GM23338 (cell line): ENCODE measurements at regions not wholly inside any gene's neighbourhood (a gene's known extent, or its start where the extent isn't known, plus 50 kb on each side); places are given as distances from the start of the nearest gene placed in this dataset.

Experiments
- ATAC-seq: fragments of 200-7000 bp; cut with Tn5 transposase; 3 replicates; pipeline ENCODE4 v1.9.1; 2020
- DNase-seq: peaks from one replicate; pipeline ENCODE4 v3.0.0-alpha.2; 2015; ENCODE audit warnings: low spot score
- H2AFZ ChIP-seq: fragments of 200-600 bp; sonication (generic); 2 replicates; pipeline ENCODE4 v1.8.0; 2016; ENCODE audit warnings: antibody characterized with exemption, mild to moderate bottlenecking, moderate library complexity
- H3F3A ChIP-seq: fragments of 200-600 bp; sonication (generic); replicated peaks from 2 replicates; pipeline ENCODE4 v1.8.0; 2017; ENCODE audit warnings: antibody characterized with exemption, mixed run types, low read depth
- H3K27ac ChIP-seq: fragments of 200-600 bp; sonication (generic); 2 replicates; pipeline ENCODE4 v1.6.1; 2016; ENCODE audit warnings: low read depth
- H3K27me3 ChIP-seq: fragments of 200-600 bp; sonication (generic); 2 replicates; pipeline ENCODE4 v1.8.0; 2016; ENCODE audit warnings: mild to moderate bottlenecking, mixed run types, moderate library complexity; ENCODE audit not compliant: insufficient read depth
- H3K36me3 ChIP-seq: fragments of 200-600 bp; sonication (generic); 2 replicates; pipeline ENCODE4 v1.8.0; 2016; ENCODE audit warnings: mild to moderate bottlenecking; ENCODE audit not compliant: insufficient read depth
- H3K4me1 ChIP-seq: fragments of 200-600 bp; sonication (generic); 2 replicates; pipeline ENCODE4 v1.8.0; 2016; ENCODE audit warnings: mild to moderate bottlenecking, moderate library complexity; ENCODE audit not compliant: insufficient read depth
- H3K4me2 ChIP-seq: fragments of 200-600 bp; sonication (generic); 2 replicates; pipeline ENCODE4 v1.7.1; 2017; ENCODE audit warnings: mixed run types
- H3K4me3 ChIP-seq: fragments of 200-600 bp; sonication (generic); 2 replicates; pipeline ENCODE4 v1.6.1; 2016; ENCODE audit warnings: mixed run types
- H3K79me2 ChIP-seq: fragments of 200-600 bp; sonication (generic); replicated peaks from 2 replicates; pipeline ENCODE4 v1.8.0; 2017; ENCODE audit warnings: mild to moderate bottlenecking; ENCODE audit not compliant: insufficient read depth
- H3K9me2 ChIP-seq: fragments of 200-600 bp; sonication (generic); 2 replicates; pipeline ENCODE4 v1.8.0; 2017; ENCODE audit not compliant: insufficient read depth
- H4K20me1 ChIP-seq: fragments of 200-600 bp; sonication (generic); replicated peaks from 2 replicates; pipeline ENCODE4 v1.8.0; 2017; ENCODE audit warnings: mild to moderate bottlenecking; ENCODE audit not compliant: insufficient read depth
- H3K27ac Mint-ChIP-seq: 2 replicates; pipeline ENCODE4 v1.8.0; 2020; ENCODE audit warnings: inconsistent platforms, mild to moderate bottlenecking, moderate library complexity, mixed read lengths
- H3K27me3 Mint-ChIP-seq: 3 replicates; pipeline ENCODE4 v1.8.0; 2022; ENCODE audit warnings: low read depth, mild to moderate bottlenecking, moderate library complexity, mixed read lengths, inconsistent platforms; ENCODE audit not compliant: insufficient read depth, poor library complexity
- H3K36me3 Mint-ChIP-seq: 3 replicates; pipeline ENCODE4 v1.8.0; 2021; ENCODE audit warnings: low read depth, mild to moderate bottlenecking, inconsistent platforms, moderate library complexity, mixed read lengths
- H3K4me1 Mint-ChIP-seq: 3 replicates; pipeline ENCODE4 v1.8.0; 2020; ENCODE audit warnings: mild to moderate bottlenecking, inconsistent platforms, mixed read lengths
- H3K4me3 Mint-ChIP-seq: 3 replicates; pipeline ENCODE4 v1.8.0; 2021; ENCODE audit warnings: moderate library complexity, mild to moderate bottlenecking, inconsistent platforms, mixed read lengths
- H3K9me3 Mint-ChIP-seq: 3 replicates; pipeline ENCODE4 v1.8.0; 2020; ENCODE audit warnings: moderate library complexity, mild to moderate bottlenecking, inconsistent platforms, mixed read lengths
- POLR2AphosphoS5 ChIP-seq: IDR thresholded peaks from 2 replicates; pipeline ENCODE4 v1.6.1; 2016; ENCODE audit warnings: antibody characterized with exemption, low read depth
- REST ChIP-seq: IDR thresholded peaks from one replicate; pipeline ENCODE4 v1.6.1; 2018; ENCODE audit warnings: antibody characterized with exemption; ENCODE audit not compliant: unreplicated experiment
- ZNF462 ChIP-seq: fragments of 250-450 bp; sonication (Bioruptor Pico); IDR thresholded peaks from 2 replicates; pipeline ENCODE4 v1.5.0; 2020; ENCODE audit warnings: mild to moderate bottlenecking, moderate library complexity

- no peaks in the 10 kb centered on the region for H3K79me2 ChIP-seq
- no peak for ATAC-seq
- H3K4me1 Mint-ChIP-seq = peaks cover under 1% of the 10 kb centered on the region; the same call in 1 of the 3 replicates
These were observed 490.0 kb upstream of the PIK3R1 start for GRCh38 chr5:67725604-67726003.

More at GRCh38 chr5:67725604-67726003, 490.0 kb upstream of the PIK3R1 start:
- H3K27ac ChIP-seq = no peak overlapping the region
- H3K4me3 ChIP-seq = no peak overlapping the region
- Mint-ChIP-seq H3K4me3 (no peak overlapping the region), H3K27me3 (peaks cover 2% of the 10 kb centered on the region), H3K9me3 (no peaks in the 10 kb centered on the region), H3K36me3 (no peaks in the 10 kb centered on the region), H3K27ac (no peak overlapping the region)
- no peaks in the 10 kb centered on the region for H3K9me2 ChIP-seq
- no peaks in the 10 kb centered on the region for H3K36me3 ChIP-seq
- H3K4me1 ChIP-seq = no peaks in the 10 kb centered on the region
- H3K4me2 ChIP-seq = no peak overlapping the region
- H2AFZ ChIP-seq = no peak overlapping the region
- H3K27me3 ChIP-seq = no peaks in the 10 kb centered on the region
- no peak for TF ChIP-seq POLR2AphosphoS5
- TF ChIP-seq ZNF462 (CRISPR knock-in tag) = no peak
- no peak for TF ChIP-seq REST
- no peaks in the 10 kb centered on the region for H4K20me1 ChIP-seq
- DNase-seq = no peak
- H3F3A ChIP-seq = no peaks in the 10 kb centered on the region
